MCF 10A (cell line): ENCODE measurements at regions not wholly inside any gene's neighbourhood (a gene's known extent, or its start where the extent isn't known, plus 50 kb on each side); places are given as distances from the start of the nearest gene placed in this dataset.

ENCODE experiments used
- BruUV-seq: library from RNA; stranded (reverse); fragments of 400-500 nt; replicated peaks from 2 replicates; lab custom pipeline; 2021; lab: Mats Ljungman, UMichigan
- CTCF ChIA-PET: fragments of 300-600 bp; sonication (Branson Sonifier 250); formaldehyde crosslinking; extraction: SDS; loops from one replicate; lab custom pipeline; 2021; ENCODE audit warnings: antibody characterized with exemption, inconsistent platforms; lab: Yijun Ruan, JAX
- POLR2A ChIA-PET: fragments of 300-600, 350-650 bp; sonication (Branson Sonifier 250); formaldehyde crosslinking; extraction: SDS; loops from one replicate; lab custom pipeline; 2020; ENCODE audit warnings: antibody characterized with exemption, inconsistent platforms; lab: Yijun Ruan, JAX
- DNase-seq: peaks from one replicate; pipeline ENCODE4 v3.0.0-alpha.2; 2018; ENCODE audit not compliant: unreplicated experiment
- H3K27ac Mint-ChIP-seq: one replicate; pipeline ENCODE4 v1.8.0; 2022; ENCODE audit warnings: mild to moderate bottlenecking, low read depth, mixed read lengths; ENCODE audit not compliant: unreplicated experiment
- H3K27me3 Mint-ChIP-seq: one replicate; pipeline ENCODE4 v1.8.0; 2022; ENCODE audit warnings: mixed read lengths; ENCODE audit not compliant: insufficient read depth, unreplicated experiment
- H3K36me3 Mint-ChIP-seq: one replicate; pipeline ENCODE4 v1.8.0; 2022; ENCODE audit warnings: mild to moderate bottlenecking, moderate library complexity, mixed read lengths; ENCODE audit not compliant: insufficient read depth, unreplicated experiment
- H3K4me1 Mint-ChIP-seq: one replicate; pipeline ENCODE4 v1.8.0; 2022; ENCODE audit warnings: mixed read lengths; ENCODE audit not compliant: insufficient read depth, unreplicated experiment
- H3K4me3 Mint-ChIP-seq: one replicate; pipeline ENCODE4 v1.8.0; 2022; ENCODE audit warnings: mild to moderate bottlenecking, moderate library complexity, mixed read lengths; ENCODE audit not compliant: unreplicated experiment
- H3K9me3 Mint-ChIP-seq: one replicate; pipeline ENCODE4 v1.8.0; 2022; ENCODE audit warnings: mixed read lengths; ENCODE audit not compliant: unreplicated experiment
- CTCF ChIP-seq: fragments of 200-600 bp; IDR thresholded peaks from one replicate; pipeline ENCODE4 v1.8.0; 2022; ENCODE audit warnings: antibody characterized with exemption, mild to moderate bottlenecking; ENCODE audit not compliant: unreplicated experiment
- intact Hi-C: fragments of 100-400 bp; cut with micrococcal nuclease; formaldehyde crosslinking; loops from 2 replicates; pipeline ENCODE4 v1.14.1; 2022

GRCh38 chr4:122548452-122548851 lies 72.4 kb downstream of the IL21 start:
- BruUV-seq = no TSS peak
- Mint-ChIP-seq H3K4me3 (no peak overlapping the region), H3K27ac (no peak overlapping the region), H3K27me3 (no peaks in the 10 kb centered on the region), H3K4me1 (no peaks in the 10 kb centered on the region), H3K36me3 (no peaks in the 10 kb centered on the region), H3K9me3 (no peaks in the 10 kb centered on the region)
- CTCF ChIA-PET = interaction anchor here (0.6 kb wide), 1 partner anchor 10 kb away, joined by 3 read pairs; no protein-coding TSS in a partner anchor
- POLR2A ChIA-PET = no interaction called here
- DNase-seq = no peak
- TF ChIP-seq CTCF = no peak
- intact Hi-C loops = no loop called here

GRCh38 chr4:122542411-122543236 lies 78.2 kb downstream of the IL21 start:
- no peaks in the 10 kb centered on the region for H3K9me3 Mint-ChIP-seq
- TF ChIP-seq CTCF = no peak
- no peak overlapping the region for H3K27ac Mint-ChIP-seq
- POLR2A ChIA-PET = interaction anchor here (0.6 kb wide), 1 partner anchor 12 kb away, joined by 4 read pairs; no protein-coding TSS in a partner anchor
- DNase-seq = peak; percentile 20
- no peaks in the 10 kb centered on the region for H3K27me3 Mint-ChIP-seq
- H3K36me3 Mint-ChIP-seq = no peaks in the 10 kb centered on the region
- BruUV-seq = no TSS peak
- intact Hi-C loops = no loop called here
- no peak overlapping the region for H3K4me3 Mint-ChIP-seq
- no peaks in the 10 kb centered on the region for H3K4me1 Mint-ChIP-seq
- CTCF ChIA-PET = interaction anchor here (0.6 to 1.8 kb wide), 2 partner anchors 36 to 1295 kb away, joined by 3 to 5 read pairs; no protein-coding TSS in a partner anchor

- H3K36me3 Mint-ChIP-seq = no peaks in the 10 kb centered on the region
- no peaks in the 10 kb centered on the region for H3K27me3 Mint-ChIP-seq
- no peak overlapping the region for H3K4me3 Mint-ChIP-seq
- H3K9me3 Mint-ChIP-seq = no peaks in the 10 kb centered on the region
- TF ChIP-seq CTCF = no peak
- BruUV-seq = no TSS peak
- no peak for DNase-seq
- ChIA-PET POLR2A (interaction anchor here (0.6 kb wide), 1 partner anchor 12 kb away, joined by 4 read pairs; no protein-coding TSS in a partner anchor), CTCF (interaction anchor here (0.6 to 1.8 kb wide), 3 partner anchors 36 to 1294 kb away, joined by 3 to 5 read pairs (median 3); no protein-coding TSS in a partner anchor)
- H3K4me1 Mint-ChIP-seq = no peaks in the 10 kb centered on the region
- intact Hi-C loops = no loop called here
- H3K27ac Mint-ChIP-seq = no peak overlapping the region
Measured at GRCh38 chr4:122541996-122542395, 78.9 kb downstream of the IL21 start.

GRCh38 chr4:122540838-122541237 lies 80.0 kb downstream of the IL21 start:
- Mint-ChIP-seq H3K9me3 (no peaks in the 10 kb centered on the region), H3K27ac (no peak overlapping the region), H3K4me1 (no peaks in the 10 kb centered on the region), H3K36me3 (no peaks in the 10 kb centered on the region), H3K27me3 (no peaks in the 10 kb centered on the region), H3K4me3 (no peak overlapping the region)
- ChIA-PET CTCF (no interaction called here), POLR2A (no interaction called here)
- DNase-seq = no peak
- BruUV-seq = no TSS peak
- intact Hi-C loops = no loop called here
- no peak for TF ChIP-seq CTCF
